ENCODE measurements at regions not wholly inside any gene's neighbourhood (a gene's known extent, or its start where the extent isn't known, plus 50 kb on each side); places are given as distances from the start of the nearest gene placed in this dataset.
"Not testable (repeated sequence)": the region's sequence is repeated elsewhere in the genome, so short reads cannot be mapped to it uniquely, and the experiment has no call there.

- Histone ChIP-seq H3K4me2 (no peak overlapping the region), H3K36me3 (no peaks in the 10 kb centered on the region), H3K4me3 (no peak overlapping the region), H3F3A (ENCODE audit: low read depth) (no peaks in the 10 kb centered on the region), H3K4me1 (no peaks in the 10 kb centered on the region), H3K9ac (no peak overlapping the region), H3K79me2 (ENCODE audit: low read depth) (no peaks in the 10 kb centered on the region), H3K27ac (no peak overlapping the region), H4K20me1 (ENCODE audit: low read depth) (no peaks in the 10 kb centered on the region), H3K9me3 (ENCODE audit: low read depth) (no peaks in the 10 kb centered on the region), H2AFZ (replicated peaks) (no peak overlapping the region), H3K27me3 (no peaks in the 10 kb centered on the region)
- DNase-seq (ENCODE audit: low spot score) = peak; percentile 37
- peaks cover 2% of the 10 kb centered on the region for H3K4me1 Mint-ChIP-seq
- H3K36me3 Mint-ChIP-seq = no peaks in the 10 kb centered on the region
- peaks cover 7% of the 10 kb centered on the region for H3K9me3 Mint-ChIP-seq
- no peak overlapping the region for H3K4me3 Mint-ChIP-seq
- no peak overlapping the region for H3K27ac Mint-ChIP-seq
- TF ChIP-seq EZH2 (IDR thresholded peaks at IDR 0.05) = no peak
- TF ChIP-seq EZH2phosphoT487 (IDR thresholded peaks at IDR 0.05) = no peak
- TF ChIP-seq, protein P1, sequence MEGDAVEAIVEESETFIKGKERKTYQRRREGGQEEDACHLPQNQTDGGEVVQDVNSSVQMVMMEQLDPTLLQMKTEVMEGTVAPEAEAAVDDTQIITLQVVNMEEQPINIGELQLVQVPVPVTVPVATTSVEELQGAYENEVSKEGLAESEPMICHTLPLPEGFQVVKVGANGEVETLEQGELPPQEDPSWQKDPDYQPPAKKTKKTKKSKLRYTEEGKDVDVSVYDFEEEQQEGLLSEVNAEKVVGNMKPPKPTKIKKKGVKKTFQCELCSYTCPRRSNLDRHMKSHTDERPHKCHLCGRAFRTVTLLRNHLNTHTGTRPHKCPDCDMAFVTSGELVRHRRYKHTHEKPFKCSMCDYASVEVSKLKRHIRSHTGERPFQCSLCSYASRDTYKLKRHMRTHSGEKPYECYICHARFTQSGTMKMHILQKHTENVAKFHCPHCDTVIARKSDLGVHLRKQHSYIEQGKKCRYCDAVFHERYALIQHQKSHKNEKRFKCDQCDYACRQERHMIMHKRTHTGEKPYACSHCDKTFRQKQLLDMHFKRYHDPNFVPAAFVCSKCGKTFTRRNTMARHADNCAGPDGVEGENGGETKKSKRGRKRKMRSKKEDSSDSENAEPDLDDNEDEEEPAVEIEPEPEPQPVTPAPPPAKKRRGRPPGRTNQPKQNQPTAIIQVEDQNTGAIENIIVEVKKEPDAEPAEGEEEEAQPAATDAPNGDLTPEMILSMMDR (IDR thresholded peaks at IDR 0.05) = no peak
- H3K27me3 Mint-ChIP-seq (ENCODE audit: insufficient read depth, low read depth) = peaks cover 4% of the 10 kb centered on the region
These were observed 488.0 kb upstream of the POM121L12 start for GRCh38 chr7:52547308-52547910.

- not testable (repeated sequence) for H3K4me2 ChIP-seq; H3K9me3 ChIP-seq (ENCODE audit: low read depth); DNase-seq (ENCODE audit: low spot score); H2AFZ ChIP-seq (replicated peaks); H3K9ac ChIP-seq; H3K4me1 Mint-ChIP-seq; H3K27me3 Mint-ChIP-seq (ENCODE audit: insufficient read depth, low read depth); H3K27ac Mint-ChIP-seq; H3K36me3 ChIP-seq; H3K79me2 ChIP-seq (ENCODE audit: low read depth); H3K36me3 Mint-ChIP-seq; H3K4me1 ChIP-seq; H3F3A ChIP-seq (ENCODE audit: low read depth); H3K4me3 ChIP-seq; H3K9me3 Mint-ChIP-seq; H3K4me3 Mint-ChIP-seq; H3K27ac ChIP-seq; H4K20me1 ChIP-seq (ENCODE audit: low read depth); H3K27me3 ChIP-seq
These were observed 494.2 kb upstream of the POM121L12 start for GRCh38 chr7:52541198-52541765.

DNA sequence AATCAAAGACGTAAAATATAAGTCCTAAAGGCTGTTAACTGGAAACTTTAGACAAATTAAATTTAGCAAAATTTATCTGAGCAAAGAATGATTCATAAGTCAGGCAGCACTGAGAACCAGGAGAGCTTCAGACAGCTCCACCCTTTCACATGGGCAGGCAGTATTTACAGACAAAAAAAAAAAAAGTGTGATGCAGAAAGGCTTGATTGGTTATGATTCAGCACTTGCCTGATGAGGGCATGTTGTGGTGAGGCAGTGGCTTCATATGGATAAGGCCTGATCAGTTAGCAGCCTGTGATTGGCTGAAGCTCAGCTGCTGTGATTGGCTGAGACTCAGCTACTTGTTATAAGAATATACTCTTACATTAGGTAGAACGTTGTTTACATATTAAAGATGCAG, 495.4 kb upstream of the POM121L12 start:
- no peak for TF ChIP-seq EZH2 (IDR thresholded peaks at IDR 0.05)
- Histone ChIP-seq H3K27me3 (no peaks in the 10 kb centered on the region), H3K27ac (no peak overlapping the region), H3K4me1 (no peaks in the 10 kb centered on the region), H3K9me3 (ENCODE audit: low read depth) (no peaks in the 10 kb centered on the region), H3K4me2 (no peak overlapping the region), H3K9ac (no peak overlapping the region), H3K79me2 (ENCODE audit: low read depth) (no peaks in the 10 kb centered on the region), H2AFZ (replicated peaks) (no peak overlapping the region), H3K36me3 (no peaks in the 10 kb centered on the region), H3K4me3 (no peak overlapping the region), H4K20me1 (ENCODE audit: low read depth) (no peaks in the 10 kb centered on the region), H3F3A (ENCODE audit: low read depth) (no peaks in the 10 kb centered on the region)
- no peak overlapping the region for H3K4me3 Mint-ChIP-seq
- H3K4me1 Mint-ChIP-seq = peaks cover 9% of the 10 kb centered on the region
- H3K27ac Mint-ChIP-seq = no peak overlapping the region
- H3K27me3 Mint-ChIP-seq (ENCODE audit: insufficient read depth, low read depth) = no peaks in the 10 kb centered on the region
- H3K36me3 Mint-ChIP-seq = no peaks in the 10 kb centered on the region
- H3K9me3 Mint-ChIP-seq = peaks cover 10% of the 10 kb centered on the region
- DNase-seq (ENCODE audit: low spot score) = no peak

- Histone ChIP-seq H3K9me3 (ENCODE audit: low read depth) (no peaks in the 10 kb centered on the region), H3K36me3 (no peaks in the 10 kb centered on the region), H3F3A (ENCODE audit: low read depth) (no peaks in the 10 kb centered on the region), H3K4me3 (no peak overlapping the region), H3K4me1 (no peaks in the 10 kb centered on the region), H3K79me2 (ENCODE audit: low read depth) (no peaks in the 10 kb centered on the region), H4K20me1 (ENCODE audit: low read depth) (no peaks in the 10 kb centered on the region), H2AFZ (replicated peaks) (no peak overlapping the region), H3K9ac (no peak overlapping the region), H3K4me2 (no peak overlapping the region), H3K27me3 (no peaks in the 10 kb centered on the region), H3K27ac (no peak overlapping the region)
- no peak overlapping the region for H3K4me3 Mint-ChIP-seq
- TF ChIP-seq EZH2 (IDR thresholded peaks at IDR 0.05) (no peak), EZH2phosphoT487 (IDR thresholded peaks at IDR 0.05) (no peak)
- TF ChIP-seq, protein P1 (IDR thresholded peaks at IDR 0.05) = no peak
- no peaks in the 10 kb centered on the region for H3K27me3 Mint-ChIP-seq (ENCODE audit: insufficient read depth, low read depth)
- H3K36me3 Mint-ChIP-seq = no peaks in the 10 kb centered on the region
- no peak for DNase-seq (ENCODE audit: low spot score)
- no peak overlapping the region for H3K27ac Mint-ChIP-seq
- peaks cover 10% of the 10 kb centered on the region for H3K9me3 Mint-ChIP-seq
- peaks cover 9% of the 10 kb centered on the region for H3K4me1 Mint-ChIP-seq
These were observed 496.0 kb upstream of the POM121L12 start for GRCh38 chr7:52539414-52539813.

Measured in neural progenitor cell (in vitro differentiated cells).